ENCODE measurements at regions not wholly inside any gene's neighbourhood (a gene's known extent, or its start where the extent isn't known, plus 50 kb on each side); places are given as distances from the start of the nearest gene placed in this dataset.
"Not testable (repeated sequence)": the region's sequence is repeated elsewhere in the genome, so short reads cannot be mapped to it uniquely, and the experiment has no call there.

- no peak overlapping the region for H3K27ac Mint-ChIP-seq
- H3K27me3 Mint-ChIP-seq (ENCODE audit: low read depth): peaks cover 52% of the 10 kb centered on the region
- H3K9me3 Mint-ChIP-seq: no peaks in the 10 kb centered on the region
- no peaks in the 10 kb centered on the region for H3K36me3 Mint-ChIP-seq (ENCODE audit: insufficient read depth in 2 of 2)
- H3K4me3 Mint-ChIP-seq: no peak overlapping the region
- H3K4me1 Mint-ChIP-seq (ENCODE audit: low read depth): peaks cover 18% of the 10 kb centered on the region
- DNase-seq: no peak
- no peak for ATAC-seq (replicated peaks in 1 of 2)
Observed at GRCh38 chr13:111064661-111065060, 50.4 kb upstream of the ARHGEF7 start.

DNA sequence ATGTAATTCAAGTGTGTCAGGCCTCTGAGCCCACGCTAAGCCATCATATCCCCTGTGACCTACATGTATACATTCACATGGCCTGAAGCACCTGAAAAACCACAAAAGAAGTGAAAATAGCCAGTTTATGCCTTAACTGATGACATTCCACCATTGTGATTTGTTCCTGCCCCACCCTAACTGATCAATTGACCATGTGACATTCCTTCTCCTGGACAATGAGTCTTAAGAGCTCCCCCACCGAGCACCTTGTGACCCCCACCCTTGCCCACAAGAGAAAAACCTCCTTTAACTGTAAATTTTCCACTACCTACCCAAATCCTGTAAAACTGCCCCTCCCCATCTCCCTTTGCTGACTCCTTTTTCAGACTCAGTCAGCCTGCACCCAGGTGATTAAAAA, 52.1 kb upstream of the ARHGEF7 start:
- H3K27ac Mint-ChIP-seq: no peak overlapping the region
- peaks cover 63% of the 10 kb centered on the region for H3K27me3 Mint-ChIP-seq (ENCODE audit: low read depth)
- H3K4me1 Mint-ChIP-seq (ENCODE audit: low read depth): peaks cover 16% of the 10 kb centered on the region
- no peak for DNase-seq
- no peaks in the 10 kb centered on the region for H3K9me3 Mint-ChIP-seq
- H3K4me3 Mint-ChIP-seq: no peak overlapping the region
- ATAC-seq (replicated peaks in 1 of 2): no peak
- no peaks in the 10 kb centered on the region for H3K36me3 Mint-ChIP-seq (ENCODE audit: insufficient read depth in 2 of 2)

GRCh38 chr13:111062305-111062704, 52.8 kb upstream of the ARHGEF7 start:
- ATAC-seq (replicated peaks in 1 of 2) (no peak), DNase-seq (no peak)
- Mint-ChIP-seq H3K9me3 (no peaks in the 10 kb centered on the region), H3K4me3 (no peak overlapping the region), H3K4me1 (ENCODE audit: low read depth) (peaks cover 11% of the 10 kb centered on the region), H3K36me3 (ENCODE audit: insufficient read depth in 2 of 2) (no peaks in the 10 kb centered on the region), H3K27ac (no peak overlapping the region), H3K27me3 (ENCODE audit: low read depth) (peaks cover 64% of the 10 kb centered on the region)

GRCh38 chr13:111061358-111062045, 53.6 kb upstream of the ARHGEF7 start:
- Mint-ChIP-seq H3K4me1 (ENCODE audit: low read depth) (peaks cover 4% of the 10 kb centered on the region), H3K27ac (no peak overlapping the region), H3K4me3 (no peak overlapping the region), H3K27me3 (ENCODE audit: low read depth) (peaks cover 66% of the 10 kb centered on the region), H3K9me3 (no peaks in the 10 kb centered on the region), H3K36me3 (ENCODE audit: insufficient read depth in 2 of 2) (no peaks in the 10 kb centered on the region)
- ATAC-seq (replicated peaks in 1 of 2): no peak
- DNase-seq: no peak

DNA sequence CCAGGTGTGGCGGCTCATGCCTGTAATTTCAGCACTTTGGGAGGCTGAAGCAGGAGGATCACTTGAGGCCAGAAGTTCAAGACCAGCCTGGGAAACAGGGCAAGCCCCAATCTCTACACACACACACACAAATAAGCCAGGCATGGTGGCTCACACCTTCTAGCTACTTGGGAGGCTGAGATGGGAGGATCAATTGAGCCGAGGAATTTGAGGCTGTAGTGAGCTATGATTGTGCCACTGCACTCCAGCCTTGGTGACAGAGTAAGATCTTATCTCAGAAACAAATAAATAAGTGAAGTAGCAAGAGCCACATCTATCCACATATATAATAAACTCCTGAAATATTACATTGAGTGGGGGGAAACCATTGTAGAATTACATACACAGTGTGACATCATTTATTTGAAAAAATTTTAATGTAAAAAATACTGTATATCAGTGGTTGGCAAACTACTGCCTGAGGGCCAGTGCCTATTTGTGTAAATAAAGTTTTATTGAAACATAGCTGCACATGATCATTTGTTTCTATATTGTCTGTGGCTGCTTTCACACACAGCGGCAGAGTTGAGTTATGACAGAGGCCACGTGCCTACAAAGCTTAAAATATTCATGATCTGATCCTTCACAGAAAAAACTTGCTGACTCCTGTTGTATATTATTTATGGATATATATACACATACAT, 54.7 kb upstream of the ARHGEF7 start:
- Mint-ChIP-seq H3K4me3 (no peak overlapping the region), H3K36me3 (ENCODE audit: insufficient read depth in 2 of 2) (no peaks in the 10 kb centered on the region), H3K27ac (no peak overlapping the region), H3K9me3 (no peaks in the 10 kb centered on the region), H3K4me1 (ENCODE audit: low read depth) (no peaks in the 10 kb centered on the region), H3K27me3 (ENCODE audit: low read depth) (peaks cover 66% of the 10 kb centered on the region)
- no peak for ATAC-seq (replicated peaks in 1 of 2)
- no peak for DNase-seq

- H3K9me3 Mint-ChIP-seq: no peaks in the 10 kb centered on the region
- no peak overlapping the region for H3K4me3 Mint-ChIP-seq
- H3K4me1 Mint-ChIP-seq (ENCODE audit: low read depth): no peaks in the 10 kb centered on the region
- peaks cover 58% of the 10 kb centered on the region for H3K27me3 Mint-ChIP-seq (ENCODE audit: low read depth)
- H3K36me3 Mint-ChIP-seq (ENCODE audit: insufficient read depth in 2 of 2): no peaks in the 10 kb centered on the region
- ATAC-seq (replicated peaks in 1 of 2): no peak
- H3K27ac Mint-ChIP-seq: no peak overlapping the region
- no peak for DNase-seq
Observed at GRCh38 chr13:111058796-111059506, 56.2 kb upstream of the ARHGEF7 start.

DNA sequence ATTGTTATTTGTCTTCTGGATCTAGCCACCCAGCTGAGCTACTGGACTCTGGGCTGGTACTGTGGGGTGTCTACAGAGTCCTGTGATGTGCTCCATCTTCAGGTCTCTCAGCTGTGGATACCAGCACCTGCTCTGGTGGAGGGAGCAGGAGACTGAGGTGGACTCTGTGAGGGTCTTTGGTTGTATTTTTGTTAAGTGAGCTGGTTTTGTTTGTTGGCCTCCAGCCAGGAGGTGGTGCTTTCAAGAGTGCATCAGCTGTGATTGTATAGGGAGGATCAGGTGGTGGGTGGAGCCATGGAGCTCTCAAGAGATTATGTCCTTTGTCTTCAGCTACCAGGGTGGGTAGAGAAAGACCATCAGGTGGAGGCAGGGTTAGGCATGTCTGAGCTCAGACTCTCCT, 56.8 kb upstream of the ARHGEF7 start:
- peaks cover 57% of the 10 kb centered on the region for H3K27me3 Mint-ChIP-seq (ENCODE audit: low read depth)
- H3K36me3 Mint-ChIP-seq (ENCODE audit: insufficient read depth in 2 of 2); H3K27ac Mint-ChIP-seq; ATAC-seq (replicated peaks in 1 of 2); H3K4me1 Mint-ChIP-seq (ENCODE audit: low read depth); H3K9me3 Mint-ChIP-seq; DNase-seq; H3K4me3 Mint-ChIP-seq: not testable (repeated sequence)

DNA sequence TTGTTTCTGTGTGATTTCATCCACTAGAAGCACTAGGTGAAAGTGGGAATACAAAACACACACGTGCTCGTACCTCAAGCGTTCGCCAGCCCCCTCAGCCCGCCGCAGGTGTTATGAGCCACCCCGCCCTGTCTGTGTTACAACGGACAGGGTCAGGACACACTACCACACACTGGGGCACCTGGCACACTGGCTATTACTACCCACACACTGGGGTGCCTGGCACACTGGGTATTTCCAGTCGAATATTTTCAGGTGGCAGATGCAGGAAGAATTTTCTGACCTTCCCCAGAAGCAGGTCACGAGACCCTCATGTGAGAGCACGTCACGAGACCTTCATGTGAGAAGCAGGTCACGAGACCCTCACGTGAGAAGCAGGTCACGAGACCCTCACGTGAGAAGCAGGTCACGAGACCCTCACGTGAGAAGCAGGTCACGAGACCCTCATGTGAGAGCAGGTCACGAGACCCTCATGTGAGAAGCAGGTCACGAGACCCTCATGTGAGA, 63.3 kb upstream of the ARHGEF7 start:
- H3K27me3 Mint-ChIP-seq (ENCODE audit: low read depth): peaks cover 28% of the 10 kb centered on the region
- H3K27ac Mint-ChIP-seq; H3K4me1 Mint-ChIP-seq (ENCODE audit: low read depth); H3K4me3 Mint-ChIP-seq; H3K9me3 Mint-ChIP-seq; ATAC-seq (replicated peaks in 1 of 2); DNase-seq; H3K36me3 Mint-ChIP-seq (ENCODE audit: insufficient read depth in 2 of 2): not testable (repeated sequence)

GRCh38 chr13:111051041-111051725, 63.9 kb upstream of the ARHGEF7 start:
- Mint-ChIP-seq H3K27me3 (ENCODE audit: low read depth) (peaks cover 22% of the 10 kb centered on the region), H3K4me3 (no peak overlapping the region)
- no peak for ATAC-seq (replicated peaks in 1 of 2)

DNA sequence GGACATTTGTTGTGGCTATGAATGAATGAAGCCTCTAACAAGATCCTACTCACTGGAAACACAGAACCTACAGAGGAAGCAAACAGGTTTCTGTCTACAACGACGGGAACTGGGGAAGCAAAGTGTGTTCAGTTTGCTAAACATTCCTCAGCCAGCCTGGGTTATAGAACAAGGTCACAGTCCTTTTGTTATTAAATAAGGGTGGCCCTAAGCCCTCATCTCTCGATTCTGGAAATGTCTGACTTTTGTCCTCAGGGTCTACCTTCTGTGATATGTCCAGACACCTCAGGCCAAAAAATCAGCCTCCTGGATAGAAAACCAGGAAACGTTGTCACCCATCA, 64.6 kb upstream of the ARHGEF7 start:
- Mint-ChIP-seq H3K36me3 (ENCODE audit: insufficient read depth in 2 of 2) (no peaks in the 10 kb centered on the region), H3K4me3 (no peak overlapping the region), H3K9me3 (no peaks in the 10 kb centered on the region), H3K27ac (no peak overlapping the region), H3K4me1 (ENCODE audit: low read depth) (peaks cover 6% of the 10 kb centered on the region), H3K27me3 (ENCODE audit: low read depth) (peaks cover 15% of the 10 kb centered on the region)
- ATAC-seq (replicated peaks in 1 of 2): no peak
- DNase-seq: no peak

More at GRCh38 chr13:111051041-111051725, 63.9 kb upstream of the ARHGEF7 start:
- H3K4me1 Mint-ChIP-seq (ENCODE audit: low read depth): peaks cover 6% of the 10 kb centered on the region
- no peaks in the 10 kb centered on the region for H3K9me3 Mint-ChIP-seq
- H3K36me3 Mint-ChIP-seq (ENCODE audit: insufficient read depth in 2 of 2): no peaks in the 10 kb centered on the region
- no peak for DNase-seq
- H3K27ac Mint-ChIP-seq: no peak overlapping the region

DNA sequence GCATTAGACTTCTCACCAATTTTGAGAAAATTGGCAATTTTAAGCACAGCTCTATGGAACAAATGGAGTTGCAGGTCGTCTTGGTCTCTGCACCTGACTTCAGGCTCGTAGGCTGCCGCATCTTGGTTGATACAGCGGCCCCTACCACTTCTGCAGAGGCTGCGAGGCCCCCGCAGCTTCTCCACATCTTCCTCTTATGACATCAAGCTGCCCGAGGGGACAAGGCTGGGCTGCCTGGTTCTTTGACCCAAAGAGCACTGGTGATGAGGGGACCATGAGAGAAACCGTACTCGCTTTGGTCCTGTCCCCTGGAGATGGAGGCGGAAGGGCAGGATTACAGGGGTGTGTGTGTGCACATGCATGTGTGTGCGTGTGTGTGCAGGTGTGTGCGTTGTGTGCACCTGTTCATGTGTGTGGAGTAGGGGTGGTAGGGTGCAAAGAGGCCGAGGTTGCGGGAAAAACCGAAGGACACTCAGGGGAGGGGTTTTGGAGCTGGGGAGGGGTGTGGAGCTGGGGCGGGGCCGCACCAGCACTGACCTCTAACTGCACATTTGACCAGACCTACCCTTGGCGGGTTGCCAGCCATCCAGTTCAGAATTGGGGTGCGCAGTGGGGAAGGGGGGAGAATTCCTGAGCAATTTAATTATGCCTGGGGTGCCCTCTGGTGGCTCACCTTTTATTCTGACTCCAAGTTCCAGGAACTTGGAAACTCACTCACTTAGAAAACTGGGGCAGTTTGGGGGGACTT, 65.1 kb upstream of the ARHGEF7 start:
- Mint-ChIP-seq H3K27me3 (ENCODE audit: low read depth) (peaks cover 9% of the 10 kb centered on the region), H3K27ac (no peak overlapping the region), H3K9me3 (no peaks in the 10 kb centered on the region), H3K4me1 (ENCODE audit: low read depth) (peaks cover 6% of the 10 kb centered on the region), H3K36me3 (ENCODE audit: insufficient read depth in 2 of 2) (no peaks in the 10 kb centered on the region), H3K4me3 (no peak overlapping the region)
- DNase-seq: no peak
- ATAC-seq (replicated peaks in 1 of 2): no peak

- no peak overlapping the region for H3K27ac Mint-ChIP-seq
- peaks cover 7% of the 10 kb centered on the region for H3K27me3 Mint-ChIP-seq (ENCODE audit: low read depth)
- H3K36me3 Mint-ChIP-seq (ENCODE audit: insufficient read depth in 2 of 2): no peaks in the 10 kb centered on the region
- no peak for DNase-seq
- no peak overlapping the region for H3K4me3 Mint-ChIP-seq
- H3K4me1 Mint-ChIP-seq (ENCODE audit: low read depth): peaks cover 6% of the 10 kb centered on the region
- ATAC-seq (replicated peaks in 1 of 2): no peak
- H3K9me3 Mint-ChIP-seq: no peaks in the 10 kb centered on the region
Observed at GRCh38 chr13:111048387-111048786, 66.7 kb upstream of the ARHGEF7 start.
